Suprapubic skin (tissue), 2 donors: ENCODE measurements at regions not wholly inside any gene's neighbourhood (a gene's known extent, or its start where the extent isn't known, plus 50 kb on each side); places are given as distances from the start of the nearest gene placed in this dataset.

Experiments used
- EP300 ChIP-seq: sonication (generic); formaldehyde crosslinking; IDR thresholded peaks from one replicate; pipeline ENCODE4 v1.6.1; 2017; ENCODE audit warnings: antibody characterized with exemption
- POLR2A ChIP-seq, 2 donors: fragments of 450-650 bp; IDR thresholded peaks; one replicate each; pipeline ENCODE4 v1.6.1; 2017; ENCODE audit warnings: antibody characterized with exemption in 2 of 2, mild to moderate bottlenecking in 2 of 2, moderate library complexity in 2 of 2

- TF ChIP-seq EP300 (no peak), POLR2A (IDR thresholded peaks at IDR 0.05) (no peak)
Measured at GRCh38 chr7:49714182-49714581, 59.3 kb upstream of the VWC2 start.
